HG03025 (cell line): ENCODE measurements at regions not wholly inside any gene's neighbourhood (a gene's known extent, or its start where the extent isn't known, plus 50 kb on each side); places are given as distances from the start of the nearest gene placed in this dataset.
"Not testable (repeated sequence)": the region's sequence is repeated elsewhere in the genome, so short reads cannot be mapped to it uniquely, and the experiment has no call there.

Experiments
- ATAC-seq: cut with Tn5 transposase; IDR thresholded peaks from one replicate; pipeline ENCODE4 v1.9.1; 2021; ENCODE audit warnings: mild to moderate bottlenecking, moderate library complexity; ENCODE audit not compliant: unreplicated experiment, low FRiP score

GRCh38 chr15:20207198-20207597 lies 334.4 kb downstream of the GOLGA6L6 start:
- ATAC-seq = not testable (repeated sequence)

- not testable (repeated sequence) for ATAC-seq
These were observed 337.3 kb downstream of the GOLGA6L6 start for GRCh38 chr15:20204177-20204866.

GRCh38 chr15:20203649-20204150 lies 337.9 kb downstream of the GOLGA6L6 start:
- not testable (repeated sequence) for ATAC-seq

GRCh38 chr15:20194591-20195198 lies 346.9 kb downstream of the GOLGA6L6 start:
- not testable (repeated sequence) for ATAC-seq

GRCh38 chr15:20192982-20193929 lies 348.3 kb downstream of the GOLGA6L6 start:
- peak; percentile 59 for ATAC-seq

- ATAC-seq = not testable (repeated sequence)
These were observed 350.0 kb downstream of the GOLGA6L6 start for GRCh38 chr15:20191508-20192125.

GRCh38 chr15:20188611-20189010 lies 353.0 kb downstream of the GOLGA6L6 start:
- ATAC-seq = not testable (repeated sequence)

GRCh38 chr15:20187370-20188355 lies 353.9 kb downstream of the GOLGA6L6 start:
- ATAC-seq = not testable (repeated sequence)

- not testable (repeated sequence) for ATAC-seq
These were observed 356.7 kb downstream of the GOLGA6L6 start for GRCh38 chr15:20184879-20185278.

GRCh38 chr15:20168221-20168620 lies 373.4 kb downstream of the GOLGA6L6 start:
- ATAC-seq = not testable (repeated sequence)

GRCh38 chr15:20153528-20153927 lies 388.1 kb downstream of the GOLGA6L6 start:
- ATAC-seq = not testable (repeated sequence)

- not testable (repeated sequence) for ATAC-seq
These were observed 392.9 kb downstream of the GOLGA6L6 start for GRCh38 chr15:20148679-20149078.

- ATAC-seq = not testable (repeated sequence)
These were observed 393.6 kb downstream of the GOLGA6L6 start for GRCh38 chr15:20148008-20148407.

- ATAC-seq = not testable (repeated sequence)
These were observed 397.1 kb downstream of the GOLGA6L6 start for GRCh38 chr15:20144333-20145036.

- not testable (repeated sequence) for ATAC-seq
These were observed 398.7 kb downstream of the GOLGA6L6 start for GRCh38 chr15:20142906-20143305.

- not testable (repeated sequence) for ATAC-seq
These were observed 399.2 kb downstream of the GOLGA6L6 start for GRCh38 chr15:20142410-20142809.

GRCh38 chr15:20124668-20125067 lies 416.9 kb downstream of the GOLGA6L6 start:
- ATAC-seq = not testable (repeated sequence)

GRCh38 chr15:20106026-20106425 lies 435.6 kb downstream of the GOLGA6L6 start:
- ATAC-seq = no peak
